Karpas-422 (cell line): ENCODE measurements at regions not wholly inside any gene's neighbourhood (a gene's known extent, or its start where the extent isn't known, plus 50 kb on each side); places are given as distances from the start of the nearest gene placed in this dataset.

Experiments
- DNase-seq: peaks from one replicate; pipeline ENCODE4 v3.0.0-alpha.2; 2015
- H2AFZ ChIP-seq: fragments of 200-600 bp; sonication (generic); 2 replicates; pipeline ENCODE4 v1.6.1; 2014; ENCODE audit warnings: antibody characterized with exemption, low read length, mixed read lengths
- H3K27ac ChIP-seq: fragments of 200-600 bp; sonication (generic); 2 replicates; pipeline ENCODE4 v1.5.1; 2014; ENCODE audit warnings: mild to moderate bottlenecking, low read length, moderate library complexity
- H3K27me3 ChIP-seq: fragments of 200-600 bp; sonication (generic); 2 replicates; pipeline ENCODE4 v1.6.1; 2014; ENCODE audit warnings: low read length, mixed read lengths
- H3K36me3 ChIP-seq: fragments of 200-600 bp; sonication (generic); 2 replicates; pipeline ENCODE4 v1.6.1; 2014; ENCODE audit warnings: low read length, mixed read lengths; ENCODE audit not compliant: insufficient read depth
- H3K4me1 ChIP-seq: fragments of 200-600 bp; sonication (generic); 2 replicates; pipeline ENCODE4 v1.6.1; 2014; ENCODE audit warnings: mild to moderate bottlenecking, low read length, mixed read lengths
- H3K4me2 ChIP-seq: fragments of 200-600 bp; sonication (generic); 2 replicates; pipeline ENCODE4 v1.6.1; 2014; ENCODE audit warnings: low read length, low read depth, mild to moderate bottlenecking; ENCODE audit not compliant: poor library complexity, severe bottlenecking
- H3K4me3 ChIP-seq: fragments of 200-600 bp; sonication (generic); 2 replicates; pipeline ENCODE4 v1.5.1; 2014; ENCODE audit warnings: mild to moderate bottlenecking, antibody characterized with exemption, low read length, mixed read lengths
- H3K79me2 ChIP-seq: fragments of 200-600 bp; sonication (generic); 2 replicates; pipeline ENCODE4 v1.6.1; 2014; ENCODE audit warnings: mild to moderate bottlenecking, low read length, mixed read lengths
- H3K9ac ChIP-seq: fragments of 200-600 bp; sonication (generic); 2 replicates; pipeline ENCODE4 v1.6.0; 2014; ENCODE audit warnings: low read length
- H3K9me2 ChIP-seq: fragments of 200-600 bp; sonication (generic), shearing (Covaris generic); replicated peaks from 2 replicates; pipeline ENCODE4 v1.6.0; 2014; ENCODE audit warnings: mild to moderate bottlenecking, low read length, moderate library complexity; ENCODE audit not compliant: insufficient read depth
- H3K9me3 ChIP-seq: fragments of 300-700, 200-600 bp; sonication (generic); 2 replicates; pipeline ENCODE4 v1.6.1; 2014; ENCODE audit warnings: low read length, mixed read lengths
- H4K20me1 ChIP-seq: fragments of 200-600 bp; sonication (generic); 2 replicates; pipeline ENCODE4 v1.6.1; 2014; ENCODE audit warnings: mild to moderate bottlenecking, antibody characterized with exemption, low read length, low read depth; ENCODE audit not compliant: insufficient read depth

GRCh38 chr2:34848132-34848531, 1249.0 kb upstream of the FAM98A start:
- Histone ChIP-seq H3K9me3 (peaks cover 8% of the 10 kb centered on the region), H3K4me1 (no peaks in the 10 kb centered on the region), H3K27ac (no peak overlapping the region), H3K36me3 (no peaks in the 10 kb centered on the region), H3K27me3 (no peaks in the 10 kb centered on the region), H3K79me2 (no peaks in the 10 kb centered on the region), H4K20me1 (no peaks in the 10 kb centered on the region), H3K9ac (no peak overlapping the region), H3K9me2 (no peaks in the 10 kb centered on the region), H3K4me3 (no peak overlapping the region), H3K4me2 (no peak overlapping the region), H2AFZ (no peak overlapping the region)
- no peak for DNase-seq

- no peaks in the 10 kb centered on the region for H3K36me3 ChIP-seq
- no peak overlapping the region for H3K4me2 ChIP-seq
- no peaks in the 10 kb centered on the region for H4K20me1 ChIP-seq
- no peaks in the 10 kb centered on the region for H3K4me1 ChIP-seq
- H3K4me3 ChIP-seq = no peak overlapping the region
- no peak overlapping the region for H2AFZ ChIP-seq
- H3K9me2 ChIP-seq = no peaks in the 10 kb centered on the region
- no peak for DNase-seq
- H3K9ac ChIP-seq = no peak overlapping the region
- H3K27me3 ChIP-seq = no peaks in the 10 kb centered on the region
- peaks cover 4% of the 10 kb centered on the region for H3K9me3 ChIP-seq
- no peaks in the 10 kb centered on the region for H3K79me2 ChIP-seq
- H3K27ac ChIP-seq = no peak overlapping the region
These were observed 1245.5 kb upstream of the FAM98A start for GRCh38 chr2:34844629-34845028.

GRCh38 chr2:34838408-34838807, 1239.3 kb upstream of the FAM98A start:
- peaks cover 19% of the 10 kb centered on the region for H3K9me3 ChIP-seq
- no peaks in the 10 kb centered on the region for H3K79me2 ChIP-seq
- no peak overlapping the region for H3K4me2 ChIP-seq
- H4K20me1 ChIP-seq = no peaks in the 10 kb centered on the region
- no peak overlapping the region for H3K27ac ChIP-seq
- H3K4me3 ChIP-seq = no peak overlapping the region
- H2AFZ ChIP-seq = no peak overlapping the region
- no peaks in the 10 kb centered on the region for H3K27me3 ChIP-seq
- no peaks in the 10 kb centered on the region for H3K4me1 ChIP-seq
- DNase-seq = no peak
- no peaks in the 10 kb centered on the region for H3K36me3 ChIP-seq
- H3K9me2 ChIP-seq = no peaks in the 10 kb centered on the region
- H3K9ac ChIP-seq = no peak overlapping the region

- H2AFZ ChIP-seq = no peak overlapping the region
- no peaks in the 10 kb centered on the region for H3K36me3 ChIP-seq
- no peaks in the 10 kb centered on the region for H3K27me3 ChIP-seq
- no peak overlapping the region for H3K4me2 ChIP-seq
- H4K20me1 ChIP-seq = no peaks in the 10 kb centered on the region
- H3K9me2 ChIP-seq = no peaks in the 10 kb centered on the region
- H3K9me3 ChIP-seq = peaks cover 24% of the 10 kb centered on the region
- no peak overlapping the region for H3K9ac ChIP-seq
- DNase-seq = no peak
- H3K27ac ChIP-seq = no peak overlapping the region
- no peak overlapping the region for H3K4me3 ChIP-seq
- no peaks in the 10 kb centered on the region for H3K79me2 ChIP-seq
- no peaks in the 10 kb centered on the region for H3K4me1 ChIP-seq
These were observed 1237.3 kb upstream of the FAM98A start for GRCh38 chr2:34836361-34836760.

GRCh38 chr2:34831096-34831495, 1232.0 kb upstream of the FAM98A start:
- peaks cover 15% of the 10 kb centered on the region for H3K9me3 ChIP-seq
- H3K79me2 ChIP-seq = no peaks in the 10 kb centered on the region
- DNase-seq = no peak
- no peak overlapping the region for H3K4me3 ChIP-seq
- H3K27ac ChIP-seq = no peak overlapping the region
- no peaks in the 10 kb centered on the region for H3K27me3 ChIP-seq
- no peak overlapping the region for H3K4me2 ChIP-seq
- H4K20me1 ChIP-seq = no peaks in the 10 kb centered on the region
- H3K9ac ChIP-seq = no peak overlapping the region
- H3K4me1 ChIP-seq = no peaks in the 10 kb centered on the region
- no peaks in the 10 kb centered on the region for H3K36me3 ChIP-seq
- H2AFZ ChIP-seq = no peak overlapping the region
- no peaks in the 10 kb centered on the region for H3K9me2 ChIP-seq

GRCh38 chr2:34828481-34828880, 1229.4 kb upstream of the FAM98A start:
- H3K9ac ChIP-seq = no peak overlapping the region
- no peak overlapping the region for H3K4me2 ChIP-seq
- DNase-seq = no peak
- no peaks in the 10 kb centered on the region for H3K9me2 ChIP-seq
- H2AFZ ChIP-seq = no peak overlapping the region
- no peaks in the 10 kb centered on the region for H3K79me2 ChIP-seq
- no peaks in the 10 kb centered on the region for H3K4me1 ChIP-seq
- no peak overlapping the region for H3K4me3 ChIP-seq
- H4K20me1 ChIP-seq = no peaks in the 10 kb centered on the region
- no peak overlapping the region for H3K27ac ChIP-seq
- no peaks in the 10 kb centered on the region for H3K36me3 ChIP-seq
- H3K9me3 ChIP-seq = peaks cover 10% of the 10 kb centered on the region
- no peaks in the 10 kb centered on the region for H3K27me3 ChIP-seq

- peaks cover 10% of the 10 kb centered on the region for H3K9me3 ChIP-seq
- no peak for DNase-seq
- no peaks in the 10 kb centered on the region for H3K4me1 ChIP-seq
- no peak overlapping the region for H2AFZ ChIP-seq
- no peaks in the 10 kb centered on the region for H3K36me3 ChIP-seq
- H4K20me1 ChIP-seq = no peaks in the 10 kb centered on the region
- H3K79me2 ChIP-seq = no peaks in the 10 kb centered on the region
- no peak overlapping the region for H3K27ac ChIP-seq
- H3K9me2 ChIP-seq = no peaks in the 10 kb centered on the region
- no peak overlapping the region for H3K9ac ChIP-seq
- no peak overlapping the region for H3K4me3 ChIP-seq
- no peak overlapping the region for H3K4me2 ChIP-seq
- no peaks in the 10 kb centered on the region for H3K27me3 ChIP-seq
These were observed 1228.3 kb upstream of the FAM98A start for GRCh38 chr2:34827398-34827797.

GRCh38 chr2:34825686-34826085, 1226.6 kb upstream of the FAM98A start:
- Histone ChIP-seq H4K20me1 (no peaks in the 10 kb centered on the region), H3K27ac (no peak overlapping the region), H3K36me3 (no peaks in the 10 kb centered on the region), H3K79me2 (no peaks in the 10 kb centered on the region), H3K9ac (no peak overlapping the region), H3K4me1 (no peaks in the 10 kb centered on the region), H2AFZ (no peak overlapping the region), H3K4me3 (no peak overlapping the region), H3K27me3 (no peaks in the 10 kb centered on the region), H3K4me2 (no peak overlapping the region), H3K9me2 (no peaks in the 10 kb centered on the region), H3K9me3 (no peaks in the 10 kb centered on the region; the same call in 1 of the 2 replicates)
- DNase-seq = no peak

- Histone ChIP-seq H3K4me1 (no peaks in the 10 kb centered on the region), H3K4me2 (no peak overlapping the region), H3K27ac (no peak overlapping the region), H3K9me3 (no peaks in the 10 kb centered on the region; the same call in 1 of the 2 replicates), H3K4me3 (no peak overlapping the region), H3K36me3 (no peaks in the 10 kb centered on the region), H2AFZ (no peak overlapping the region), H3K9ac (no peak overlapping the region), H3K9me2 (no peaks in the 10 kb centered on the region), H4K20me1 (no peaks in the 10 kb centered on the region), H3K79me2 (no peaks in the 10 kb centered on the region), H3K27me3 (no peaks in the 10 kb centered on the region)
- DNase-seq = no peak
These were observed 1223.5 kb upstream of the FAM98A start for GRCh38 chr2:34822616-34823015.
